ENCODE measurements at regions not wholly inside any gene's neighbourhood (a gene's known extent, or its start where the extent isn't known, plus 50 kb on each side); places are given as distances from the start of the nearest gene placed in this dataset.

DNA sequence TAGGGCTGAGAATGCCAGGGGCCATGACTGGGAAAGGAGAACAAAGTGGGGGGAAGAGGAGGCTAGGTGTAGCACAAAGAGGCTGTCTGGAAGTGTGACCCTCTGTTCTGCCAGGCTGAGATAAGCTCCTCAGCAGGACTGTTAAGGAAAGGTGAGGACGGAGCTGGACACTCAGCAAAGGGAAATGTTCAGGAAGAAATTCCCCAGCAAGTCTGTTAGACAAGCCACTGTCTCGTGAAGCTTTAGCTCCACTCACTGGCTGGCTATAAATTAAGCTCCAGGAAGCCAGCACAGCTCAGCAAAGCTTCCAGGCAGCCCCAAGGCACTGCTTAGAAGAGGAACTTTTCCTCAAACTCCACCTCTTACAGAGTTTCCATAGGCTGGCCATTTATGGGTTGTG lies 181.2 kb upstream of the API5 start:
- TF ChIP-seq, protein P1, sequence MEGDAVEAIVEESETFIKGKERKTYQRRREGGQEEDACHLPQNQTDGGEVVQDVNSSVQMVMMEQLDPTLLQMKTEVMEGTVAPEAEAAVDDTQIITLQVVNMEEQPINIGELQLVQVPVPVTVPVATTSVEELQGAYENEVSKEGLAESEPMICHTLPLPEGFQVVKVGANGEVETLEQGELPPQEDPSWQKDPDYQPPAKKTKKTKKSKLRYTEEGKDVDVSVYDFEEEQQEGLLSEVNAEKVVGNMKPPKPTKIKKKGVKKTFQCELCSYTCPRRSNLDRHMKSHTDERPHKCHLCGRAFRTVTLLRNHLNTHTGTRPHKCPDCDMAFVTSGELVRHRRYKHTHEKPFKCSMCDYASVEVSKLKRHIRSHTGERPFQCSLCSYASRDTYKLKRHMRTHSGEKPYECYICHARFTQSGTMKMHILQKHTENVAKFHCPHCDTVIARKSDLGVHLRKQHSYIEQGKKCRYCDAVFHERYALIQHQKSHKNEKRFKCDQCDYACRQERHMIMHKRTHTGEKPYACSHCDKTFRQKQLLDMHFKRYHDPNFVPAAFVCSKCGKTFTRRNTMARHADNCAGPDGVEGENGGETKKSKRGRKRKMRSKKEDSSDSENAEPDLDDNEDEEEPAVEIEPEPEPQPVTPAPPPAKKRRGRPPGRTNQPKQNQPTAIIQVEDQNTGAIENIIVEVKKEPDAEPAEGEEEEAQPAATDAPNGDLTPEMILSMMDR (IDR thresholded peaks at IDR 0.05), result no peak
- no peak for TF ChIP-seq POLR2AphosphoS5 (IDR thresholded peaks at IDR 0.05)
- no peak for TF ChIP-seq POLR2A (IDR thresholded peaks at IDR 0.05; ENCODE audit: low read depth)
- no peak for TF ChIP-seq EP300 (IDR thresholded peaks at IDR 0.05)

Measured in esophagus muscularis mucosa (tissue), 4 donors.